GM12865 (cell line): ENCODE measurements at regions not wholly inside any gene's neighbourhood (a gene's known extent, or its start where the extent isn't known, plus 50 kb on each side); places are given as distances from the start of the nearest gene placed in this dataset.

Experiments
- DNase-seq: peaks from one replicate; pipeline ENCODE4 v3.0.0; 2010; ENCODE audit warnings: low read depth
- H3K4me3 ChIP-seq: 2 replicates; pipeline ENCODE4 v1.5.1; 2011; ENCODE audit warnings: mild to moderate bottlenecking, low read depth, low read length, control low read depth
- TF ChIP-seq, protein P1 (sequence below): IDR thresholded peaks from 2 replicates; pipeline ENCODE4 v1.5.1; 2011; ENCODE audit warnings: low read length, control low read depth, low read depth, inconsistent platforms; ENCODE audit not compliant: insufficient read depth; ENCODE audit errors: missing control alignments

DNA sequence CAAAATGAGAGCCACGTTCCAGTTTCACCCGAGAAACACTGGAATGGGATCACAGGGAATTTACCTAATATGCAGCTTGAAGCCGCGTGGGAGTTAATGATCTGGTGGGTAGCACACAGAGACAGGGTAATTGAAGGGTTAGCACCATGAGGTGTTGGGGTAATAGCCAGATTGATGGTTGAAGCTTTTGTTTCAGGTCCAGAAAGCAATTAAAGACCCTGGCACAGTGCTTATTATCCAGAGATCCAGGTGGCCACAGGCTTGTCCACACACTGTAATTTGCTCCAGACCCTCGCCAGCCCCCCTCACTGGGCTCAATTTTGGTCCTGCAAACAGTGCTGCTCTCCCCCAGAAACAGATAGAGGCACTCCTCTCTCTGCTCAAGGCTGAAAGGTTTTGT lies 282.5 kb upstream of the ISX start:
- DNase-seq = no peak
- TF ChIP-seq, protein P1, sequence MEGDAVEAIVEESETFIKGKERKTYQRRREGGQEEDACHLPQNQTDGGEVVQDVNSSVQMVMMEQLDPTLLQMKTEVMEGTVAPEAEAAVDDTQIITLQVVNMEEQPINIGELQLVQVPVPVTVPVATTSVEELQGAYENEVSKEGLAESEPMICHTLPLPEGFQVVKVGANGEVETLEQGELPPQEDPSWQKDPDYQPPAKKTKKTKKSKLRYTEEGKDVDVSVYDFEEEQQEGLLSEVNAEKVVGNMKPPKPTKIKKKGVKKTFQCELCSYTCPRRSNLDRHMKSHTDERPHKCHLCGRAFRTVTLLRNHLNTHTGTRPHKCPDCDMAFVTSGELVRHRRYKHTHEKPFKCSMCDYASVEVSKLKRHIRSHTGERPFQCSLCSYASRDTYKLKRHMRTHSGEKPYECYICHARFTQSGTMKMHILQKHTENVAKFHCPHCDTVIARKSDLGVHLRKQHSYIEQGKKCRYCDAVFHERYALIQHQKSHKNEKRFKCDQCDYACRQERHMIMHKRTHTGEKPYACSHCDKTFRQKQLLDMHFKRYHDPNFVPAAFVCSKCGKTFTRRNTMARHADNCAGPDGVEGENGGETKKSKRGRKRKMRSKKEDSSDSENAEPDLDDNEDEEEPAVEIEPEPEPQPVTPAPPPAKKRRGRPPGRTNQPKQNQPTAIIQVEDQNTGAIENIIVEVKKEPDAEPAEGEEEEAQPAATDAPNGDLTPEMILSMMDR = no peak
- H3K4me3 ChIP-seq = no peak overlapping the region

DNA sequence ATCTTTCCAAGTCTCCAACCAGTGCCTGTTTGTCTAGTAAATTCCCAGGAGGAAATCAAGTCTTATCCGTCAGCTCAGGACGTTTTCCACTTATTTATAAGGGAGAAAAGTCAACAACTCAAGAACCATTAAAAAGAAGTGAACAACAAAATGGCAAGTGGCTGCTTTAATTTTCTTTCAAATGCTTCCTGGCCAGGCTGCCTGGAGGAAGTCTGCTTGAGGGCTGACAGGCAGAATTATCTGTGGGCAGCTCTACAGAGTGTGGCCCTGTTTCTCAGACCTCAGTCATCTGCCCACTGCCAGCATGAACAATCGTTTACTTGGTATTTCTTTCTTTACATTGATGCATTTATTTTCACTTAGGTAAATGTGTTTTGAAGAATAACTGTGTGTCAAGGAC lies 281.9 kb upstream of the ISX start:
- no peak overlapping the region for H3K4me3 ChIP-seq
- DNase-seq = no peak
- TF ChIP-seq, protein P1 = no peak

DNA sequence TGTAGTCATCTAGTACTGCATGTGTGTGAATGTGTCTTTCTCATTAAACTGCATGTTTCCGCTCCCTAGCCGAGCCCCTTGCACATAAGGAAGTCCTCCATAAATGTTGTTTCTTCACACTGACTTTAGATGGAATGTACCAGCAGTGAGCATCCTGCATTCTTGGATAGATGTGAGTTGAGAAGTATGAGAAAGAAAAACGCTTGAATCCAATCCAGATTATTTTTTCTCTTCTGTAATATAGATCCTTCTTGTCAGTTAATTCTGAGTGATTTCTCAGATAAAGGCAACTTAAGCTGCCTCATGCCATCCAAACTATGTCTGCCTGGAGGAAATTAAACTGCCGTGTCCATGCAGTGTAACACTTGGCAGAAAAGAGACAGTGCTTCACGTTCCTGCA lies 268.1 kb upstream of the ISX start:
- no peak for DNase-seq
- H3K4me3 ChIP-seq = no peak overlapping the region
- TF ChIP-seq, protein P1 = no peak

DNA sequence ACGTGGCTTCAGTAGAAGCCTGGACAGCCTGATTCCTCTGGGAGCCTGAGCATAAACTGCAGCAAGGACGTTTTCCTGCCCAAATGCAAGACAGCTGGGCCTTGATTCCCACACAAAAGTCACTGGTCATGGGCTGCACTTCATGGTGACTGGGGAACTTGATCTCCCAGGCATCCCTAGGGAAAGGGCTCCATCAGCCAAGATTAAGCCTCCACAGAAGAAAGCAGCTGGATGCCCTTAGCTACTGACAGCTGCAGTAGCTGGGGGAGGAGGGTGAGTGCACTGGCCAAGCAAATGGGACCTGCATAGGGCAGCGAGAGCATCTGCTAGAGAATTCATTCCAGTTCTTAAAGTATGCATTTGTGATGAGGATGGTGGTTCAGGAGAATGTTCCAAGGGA lies 267.4 kb upstream of the ISX start:
- H3K4me3 ChIP-seq = no peak overlapping the region
- TF ChIP-seq, protein P1 = no peak
- no peak for DNase-seq

DNA sequence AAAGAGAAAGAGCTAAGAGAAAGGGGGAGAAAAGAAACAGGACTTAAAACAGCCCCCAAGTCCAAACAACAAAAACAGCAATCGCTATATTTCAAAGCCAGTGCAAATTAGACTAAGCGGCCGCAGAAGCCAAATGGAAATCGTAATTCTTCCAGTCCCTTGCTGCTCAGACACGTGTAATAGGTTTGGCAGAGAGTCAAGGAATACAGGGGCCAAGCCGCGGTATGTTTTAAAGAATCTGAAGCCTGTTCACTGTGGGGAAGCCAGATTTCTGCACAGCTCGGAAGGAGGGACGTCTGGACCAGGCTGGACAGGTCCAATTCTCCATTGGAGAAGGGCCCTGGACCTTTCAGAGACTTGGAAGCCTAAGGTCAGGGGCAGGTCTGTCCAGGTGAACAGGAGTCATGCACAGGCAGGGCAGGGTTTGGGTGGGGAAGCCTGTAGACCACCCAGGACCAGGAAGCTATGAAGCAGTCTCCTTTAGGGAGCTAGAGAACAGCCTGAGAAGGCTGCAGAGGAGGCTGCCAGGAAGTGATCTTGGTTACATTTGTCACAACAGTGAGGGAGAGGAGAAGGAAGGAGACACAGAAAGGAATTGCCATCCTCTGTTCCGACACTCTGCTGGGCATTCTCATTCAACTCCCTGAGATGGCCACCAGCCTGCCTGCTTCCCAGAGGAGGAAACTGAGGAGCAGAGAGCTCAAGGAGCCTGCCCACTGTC lies 265.5 kb upstream of the ISX start:
- DNase-seq = no peak
- TF ChIP-seq, protein P1 = no peak
- H3K4me3 ChIP-seq = no peak overlapping the region

DNA sequence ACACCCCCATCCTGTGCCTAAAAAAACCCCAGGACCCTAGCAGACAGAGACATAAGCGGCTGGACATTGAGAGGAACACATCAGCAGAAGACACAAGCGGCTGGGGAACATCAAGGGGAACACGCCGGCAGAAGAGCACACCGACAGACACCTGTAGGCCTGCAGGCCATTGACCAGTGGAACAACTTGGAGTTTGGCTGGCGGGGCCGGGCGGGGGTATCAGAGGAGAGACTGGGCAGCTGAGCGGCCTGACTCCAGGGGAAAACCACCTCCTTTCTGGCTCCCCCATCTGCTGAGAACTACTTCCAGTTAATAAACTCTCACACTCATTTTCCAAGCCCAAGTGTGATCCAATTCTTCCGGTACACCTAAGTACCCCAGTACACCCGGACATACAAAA lies 264.7 kb upstream of the ISX start:
- TF ChIP-seq, protein P1 = no peak

DNA sequence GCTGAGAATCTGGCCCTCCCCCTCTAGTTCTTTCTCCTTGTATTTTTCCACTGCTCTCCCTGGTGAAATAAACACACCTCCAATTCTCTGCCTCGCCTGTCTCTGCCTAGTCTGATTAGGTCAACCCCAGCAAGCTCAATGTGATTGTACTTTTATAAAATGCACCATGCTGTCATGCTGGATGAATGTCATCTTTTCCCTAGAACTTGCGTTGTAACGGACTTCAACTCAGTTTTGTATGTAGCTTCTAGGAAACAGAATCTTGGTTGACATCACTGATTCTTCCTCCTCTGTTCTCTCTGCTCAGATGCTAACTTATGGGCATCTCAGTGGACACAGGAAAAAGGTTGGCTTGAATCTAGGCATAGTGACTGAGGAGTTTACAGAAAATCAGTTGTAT lies 261.9 kb upstream of the ISX start:
- DNase-seq = no peak
- TF ChIP-seq, protein P1 = no peak
- no peak overlapping the region for H3K4me3 ChIP-seq

More for the DNA sequence above, 264.7 kb upstream of the ISX start:
- no peak for DNase-seq
- H3K4me3 ChIP-seq = no peak overlapping the region
